PC-3 (cell line): ENCODE measurements at regions not wholly inside any gene's neighbourhood (a gene's known extent, or its start where the extent isn't known, plus 50 kb on each side); places are given as distances from the start of the nearest gene placed in this dataset.

ENCODE experiments used
- ATAC-seq: fragments of 200-7000 bp; cut with Tn5 transposase; 2 replicates; pipeline ENCODE4 v1.9.1; 2020; ENCODE audit warnings: mild to moderate bottlenecking, moderate library complexity
- BruUV-seq: library from RNA; stranded (reverse); fragments of 400-500 nt; replicated peaks from 2 replicates; lab custom pipeline; 2021; lab: Mats Ljungman, UMichigan
- CTCF ChIA-PET: fragments of 300-600 bp; sonication (Branson Sonifier 250); formaldehyde crosslinking; loops from one replicate; lab custom pipeline; 2022; ENCODE audit warnings: antibody characterized with exemption; lab: Charles Lee
- POLR2A ChIA-PET: fragments of 300-600 bp; sonication (Branson Sonifier 250); formaldehyde crosslinking; loops from one replicate; lab custom pipeline; 2022; ENCODE audit warnings: antibody characterized with exemption; ENCODE audit not compliant: unreplicated experiment; lab: Charles Lee
- DNase-seq: peaks from one replicate; pipeline ENCODE4 v3.0.0-alpha.2; 2015
- H2AFZ ChIP-seq: fragments of 300-600 bp; sonication (generic); 2 replicates; pipeline ENCODE4 v1.6.0; 2016; ENCODE audit warnings: antibody characterized with exemption, low read length
- H3F3A ChIP-seq: fragments of 300-600 bp; sonication (generic); one replicate; pipeline ENCODE4 v1.6.0; 2017; ENCODE audit warnings: antibody characterized with exemption, low read length, control low read depth, mild to moderate bottlenecking; ENCODE audit not compliant: unreplicated experiment
- H3K27ac ChIP-seq: fragments of 300-600 bp; sonication (generic); 2 replicates; pipeline ENCODE4 v1.5.1; 2016; ENCODE audit warnings: mild to moderate bottlenecking, low read length
- H3K27me3 ChIP-seq: fragments of 300-600 bp; sonication (generic); 2 replicates; pipeline ENCODE4 v1.6.1; 2016; ENCODE audit warnings: low read length, mixed read lengths
- H3K36me3 ChIP-seq: fragments of 300-600 bp; sonication (generic); 2 replicates; pipeline ENCODE4 v1.6.1; 2016; ENCODE audit warnings: low read depth, mixed run types, low read length, mixed read lengths
- H3K4me1 ChIP-seq: fragments of 300-600 bp; sonication (generic); 2 replicates; pipeline ENCODE4 v1.5.1; 2016; ENCODE audit warnings: low read length; ENCODE audit not compliant: insufficient read depth
- H3K4me2 ChIP-seq: fragments of 300-600 bp; sonication (generic); 2 replicates; pipeline ENCODE4 v1.6.0; 2016; ENCODE audit warnings: low read length
- H3K4me3 ChIP-seq: fragments of 300-600 bp; sonication (generic); 2 replicates; pipeline ENCODE4 v1.5.1; 2016; ENCODE audit warnings: mild to moderate bottlenecking, low read length, mixed read lengths
- H3K79me2 ChIP-seq: fragments of 300-600 bp; sonication (generic); 2 replicates; pipeline ENCODE4 v1.6.1; 2017; ENCODE audit warnings: low read length, mixed read lengths
- H3K9ac ChIP-seq: fragments of 300-600 bp; sonication (generic); 2 replicates; pipeline ENCODE4 v1.6.0; 2016; ENCODE audit warnings: mild to moderate bottlenecking, low read length
- H3K9me2 ChIP-seq: fragments of 300-600 bp; sonication (generic); replicated peaks from 2 replicates; pipeline ENCODE4 v1.6.1; 2016; ENCODE audit warnings: mixed run types, low read length, mixed read lengths
- H3K9me3 ChIP-seq: fragments of 300-600 bp; sonication (generic); 2 replicates; pipeline ENCODE4 v1.6.1; 2016; ENCODE audit warnings: low read length, mixed read lengths
- H4K20me1 ChIP-seq: fragments of 300-600 bp; sonication (generic); 2 replicates; pipeline ENCODE4 v1.6.1; 2016; ENCODE audit warnings: low read length, mixed read lengths
- EZH2 ChIP-seq: fragments of 300-600 bp; sonication (generic); IDR thresholded peaks from one replicate; pipeline ENCODE4 v1.6.1; 2017; ENCODE audit warnings: antibody characterized with exemption, mild to moderate bottlenecking, low read length; ENCODE audit not compliant: unreplicated experiment
- EZH2phosphoT487 ChIP-seq: fragments of 300-600 bp; sonication (generic); IDR thresholded peaks from 2 replicates; pipeline ENCODE4 v1.6.1; 2018; ENCODE audit warnings: mild to moderate bottlenecking, antibody characterized with exemption, low read length, borderline replicate concordance
- intact Hi-C: fragments of 100-400 bp; cut with micrococcal nuclease; formaldehyde crosslinking; loops from 2 replicates; pipeline ENCODE4 v1.9.0; 2023
- TF ChIP-seq, protein P1 (sequence below): fragments of 300-600 bp; sonication (generic); conservative IDR thresholded peaks from 2 replicates; pipeline ENCODE4 v1.5.1; 2017; ENCODE audit warnings: antibody characterized with exemption, low read depth, mild to moderate bottlenecking, low read length

DNA sequence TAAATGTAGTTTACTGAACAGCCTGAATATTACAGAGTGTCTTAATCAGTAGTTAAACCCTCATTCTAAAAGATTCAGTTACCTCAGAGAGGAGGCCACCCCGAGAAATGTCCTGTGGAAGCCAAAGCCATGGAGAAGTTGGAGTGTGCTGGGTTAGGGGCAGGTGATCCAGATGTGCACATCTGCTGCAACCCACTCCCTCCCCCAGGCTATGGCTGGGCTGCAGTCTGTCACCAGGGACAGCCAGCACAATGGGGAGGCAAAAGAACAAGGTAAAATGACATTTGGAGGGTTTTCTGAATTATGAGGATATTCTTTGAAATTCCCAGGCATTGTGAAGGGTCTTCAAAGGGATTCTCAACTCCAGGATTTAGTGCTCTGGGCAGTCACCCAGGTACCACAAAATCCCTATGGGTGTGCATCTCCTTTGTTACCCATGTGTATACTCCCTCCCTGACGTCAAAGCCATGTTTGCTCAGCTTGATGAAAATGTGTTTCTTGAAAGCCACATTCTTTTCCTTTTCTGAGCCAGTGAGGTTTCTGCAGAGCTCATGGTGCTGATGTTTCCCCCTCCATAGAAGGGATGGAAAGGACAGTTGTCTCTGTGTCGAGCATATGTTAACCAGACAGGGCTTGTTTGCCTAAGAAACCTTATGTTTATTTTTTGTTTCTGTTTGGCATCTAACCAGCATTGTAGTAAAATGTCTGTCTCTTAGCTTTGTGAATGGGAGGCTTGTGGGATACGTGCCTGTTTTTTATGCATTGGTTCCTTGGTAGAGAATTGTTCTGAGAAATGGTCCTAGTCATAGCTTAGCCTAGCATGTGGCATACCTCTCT lies 212.3 kb upstream of the TBX18 start:
- Histone ChIP-seq H3K9me3 (no peaks in the 10 kb centered on the region), H4K20me1 (no peaks in the 10 kb centered on the region), H2AFZ (no peak overlapping the region), H3K9ac (no peak overlapping the region), H3F3A (no peaks in the 10 kb centered on the region), H3K4me1 (no peaks in the 10 kb centered on the region), H3K27me3 (peaks cover 10% of the 10 kb centered on the region), H3K4me2 (no peak overlapping the region), H3K4me3 (no peak overlapping the region), H3K36me3 (no peaks in the 10 kb centered on the region), H3K79me2 (no peaks in the 10 kb centered on the region), H3K9me2 (no peaks in the 10 kb centered on the region), H3K27ac (no peak overlapping the region)
- POLR2A ChIA-PET = no interaction called here
- BruUV-seq = no TSS peak
- DNase-seq = no peak
- ATAC-seq = no peak
- TF ChIP-seq EZH2 (no peak), EZH2phosphoT487 (no peak)
- TF ChIP-seq, protein P1, sequence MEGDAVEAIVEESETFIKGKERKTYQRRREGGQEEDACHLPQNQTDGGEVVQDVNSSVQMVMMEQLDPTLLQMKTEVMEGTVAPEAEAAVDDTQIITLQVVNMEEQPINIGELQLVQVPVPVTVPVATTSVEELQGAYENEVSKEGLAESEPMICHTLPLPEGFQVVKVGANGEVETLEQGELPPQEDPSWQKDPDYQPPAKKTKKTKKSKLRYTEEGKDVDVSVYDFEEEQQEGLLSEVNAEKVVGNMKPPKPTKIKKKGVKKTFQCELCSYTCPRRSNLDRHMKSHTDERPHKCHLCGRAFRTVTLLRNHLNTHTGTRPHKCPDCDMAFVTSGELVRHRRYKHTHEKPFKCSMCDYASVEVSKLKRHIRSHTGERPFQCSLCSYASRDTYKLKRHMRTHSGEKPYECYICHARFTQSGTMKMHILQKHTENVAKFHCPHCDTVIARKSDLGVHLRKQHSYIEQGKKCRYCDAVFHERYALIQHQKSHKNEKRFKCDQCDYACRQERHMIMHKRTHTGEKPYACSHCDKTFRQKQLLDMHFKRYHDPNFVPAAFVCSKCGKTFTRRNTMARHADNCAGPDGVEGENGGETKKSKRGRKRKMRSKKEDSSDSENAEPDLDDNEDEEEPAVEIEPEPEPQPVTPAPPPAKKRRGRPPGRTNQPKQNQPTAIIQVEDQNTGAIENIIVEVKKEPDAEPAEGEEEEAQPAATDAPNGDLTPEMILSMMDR = no peak
- CTCF ChIA-PET = no interaction called here
- intact Hi-C loops = no loop called here

DNA sequence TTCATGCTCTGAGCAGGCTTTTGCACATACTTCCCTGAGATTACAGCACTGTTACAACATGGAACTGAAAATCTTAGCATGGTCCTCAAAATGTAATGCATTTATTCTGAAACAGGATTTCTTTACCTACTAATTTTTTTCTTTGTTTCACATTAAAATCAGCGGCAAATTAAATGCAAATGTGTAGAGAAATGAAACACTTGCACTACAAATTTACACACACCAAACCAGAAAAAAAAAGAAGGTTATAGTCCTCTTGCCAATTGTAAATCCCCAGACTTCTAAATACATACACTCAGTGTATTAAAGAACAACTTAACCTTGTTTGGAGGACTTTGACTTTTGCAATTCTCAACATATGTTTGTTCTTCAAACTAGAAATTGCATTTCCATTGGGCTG lies 210.9 kb upstream of the TBX18 start:
- Histone ChIP-seq H4K20me1 (no peaks in the 10 kb centered on the region), H3K9ac (no peak overlapping the region), H3K4me3 (no peak overlapping the region), H3K27me3 (0 out of 2 replicates have a peak, but pooled peaks cover under 1% of the 10 kb centered on the region), H3K4me2 (no peak overlapping the region), H3F3A (no peaks in the 10 kb centered on the region), H3K4me1 (no peaks in the 10 kb centered on the region), H2AFZ (no peak overlapping the region), H3K9me2 (no peaks in the 10 kb centered on the region), H3K36me3 (no peaks in the 10 kb centered on the region), H3K79me2 (no peaks in the 10 kb centered on the region), H3K27ac (no peak overlapping the region), H3K9me3 (no peaks in the 10 kb centered on the region)
- ChIA-PET POLR2A (no interaction called here), CTCF (interaction anchor here (0.6 kb wide), 1 partner anchor 109 kb away, joined by 4 read pairs; no protein-coding TSS in a partner anchor)
- ATAC-seq (no peak), DNase-seq (no peak)
- intact Hi-C loops = no loop called here
- BruUV-seq = no TSS peak
- TF ChIP-seq, protein P1 = no peak
- TF ChIP-seq EZH2phosphoT487 (no peak), EZH2 (no peak)

DNA sequence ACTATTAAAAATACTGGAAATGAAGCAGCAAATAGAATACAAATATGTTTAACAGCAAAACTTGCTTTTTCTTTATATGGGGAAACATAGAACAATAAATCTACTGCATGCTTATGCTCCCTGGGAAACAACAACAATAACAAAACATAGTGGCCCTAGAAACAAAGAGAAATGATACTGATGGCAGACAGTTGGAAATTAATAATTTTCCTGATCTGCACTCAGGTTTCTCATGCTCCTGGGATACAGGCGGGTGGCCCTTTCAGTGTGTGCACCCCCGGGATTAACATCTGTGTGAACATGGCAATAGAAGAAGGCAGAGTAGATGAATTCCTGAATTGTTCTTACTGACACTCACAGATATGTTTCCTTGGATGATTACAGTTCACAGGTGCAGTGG lies 209.2 kb upstream of the TBX18 start:
- Histone ChIP-seq H3K36me3 (no peaks in the 10 kb centered on the region), H3K9ac (no peak overlapping the region), H3K9me2 (no peaks in the 10 kb centered on the region), H3K4me2 (no peak overlapping the region), H3K27me3 (no peaks in the 10 kb centered on the region), H3K4me1 (no peaks in the 10 kb centered on the region), H3K27ac (no peak overlapping the region), H3K9me3 (no peaks in the 10 kb centered on the region), H3K79me2 (no peaks in the 10 kb centered on the region), H3F3A (no peaks in the 10 kb centered on the region), H2AFZ (no peak overlapping the region), H3K4me3 (no peak overlapping the region), H4K20me1 (no peaks in the 10 kb centered on the region)
- intact Hi-C loops = no loop called here
- POLR2A ChIA-PET = interaction anchor here (0.7 kb wide), 1 partner anchor 152 kb away, joined by 6 read pairs; no protein-coding TSS in a partner anchor
- no TSS peak for BruUV-seq
- CTCF ChIA-PET = no interaction called here
- no peak for ATAC-seq
- TF ChIP-seq, protein P1 = no peak
- TF ChIP-seq EZH2phosphoT487 (no peak), EZH2 (no peak)
- no peak for DNase-seq
